H9 (cell line): ENCODE measurements at regions not wholly inside any gene's neighbourhood (a gene's known extent, or its start where the extent isn't known, plus 50 kb on each side); places are given as distances from the start of the nearest gene placed in this dataset.

Source experiments
- DNase-seq: peaks from one replicate; pipeline ENCODE4 v3.0.0-alpha.2; 2017
- H2AFZ ChIP-seq: one replicate; pipeline ENCODE4 v1.6.1; 2013; ENCODE audit warnings: mild to moderate bottlenecking, low read length, control low read depth, moderate library complexity
- H2AK5ac ChIP-seq: 2 replicates; pipeline ENCODE4 v1.6.1; 2013; ENCODE audit warnings: low read length, control low read depth, mixed read lengths; ENCODE audit not compliant: insufficient read length
- H2BK120ac ChIP-seq: one replicate; pipeline ENCODE4 v1.6.1; 2013; ENCODE audit warnings: low read depth, mild to moderate bottlenecking, low read length, control low read depth, inconsistent platforms; ENCODE audit not compliant: poor library complexity, severe bottlenecking
- H2BK12ac ChIP-seq: 2 replicates; pipeline ENCODE4 v1.6.1; 2013; ENCODE audit warnings: low read length, control low read depth, mixed read lengths, low read depth; ENCODE audit not compliant: insufficient read length
- H2BK15ac ChIP-seq: 2 replicates; pipeline ENCODE4 v1.6.1; 2013; ENCODE audit warnings: low read depth, low read length, control low read depth
- H2BK20ac ChIP-seq: one replicate; pipeline ENCODE4 v1.6.1; 2013; ENCODE audit warnings: low read depth, mild to moderate bottlenecking, low read length, control low read depth, inconsistent platforms; ENCODE audit not compliant: poor library complexity, severe bottlenecking
- H2BK5ac ChIP-seq: 2 replicates; pipeline ENCODE4 v1.6.1; 2013; ENCODE audit warnings: low read length, control low read depth, mixed read lengths; ENCODE audit not compliant: insufficient read length
- H3K14ac ChIP-seq: 2 replicates; pipeline ENCODE4 v1.6.1; 2013; ENCODE audit warnings: low read length, control low read depth; ENCODE audit not compliant: insufficient read depth
- H3K18ac ChIP-seq: 2 replicates; pipeline ENCODE4 v1.6.1; 2013; ENCODE audit warnings: low read depth, mild to moderate bottlenecking, mixed read lengths, low read length, control low read depth; ENCODE audit not compliant: insufficient read length
- H3K23ac ChIP-seq: 2 replicates; pipeline ENCODE4 v1.6.1; 2013; ENCODE audit warnings: low read length, control low read depth, mixed read lengths, low read depth; ENCODE audit not compliant: insufficient read length
- H3K23me2 ChIP-seq: 2 replicates; pipeline ENCODE4 v1.6.1; 2013; ENCODE audit warnings: low read depth, mild to moderate bottlenecking, mixed read lengths, low read length, control low read depth; ENCODE audit not compliant: insufficient read length, poor library complexity, severe bottlenecking
- H3K27ac ChIP-seq: 2 replicates; pipeline ENCODE4 v1.5.1; 2013; ENCODE audit warnings: low read length, control low read depth, mixed read lengths, low read depth; ENCODE audit not compliant: insufficient read length
- H3K27me3 ChIP-seq: 2 replicates; pipeline ENCODE4 v1.6.1; 2013; ENCODE audit warnings: low read length, control low read depth, inconsistent platforms; ENCODE audit not compliant: insufficient read depth
- H3K4ac ChIP-seq: 2 replicates; pipeline ENCODE4 v1.6.1; 2013; ENCODE audit warnings: low read depth, mild to moderate bottlenecking, control low read depth, inconsistent platforms, low read length, moderate library complexity
- H3K4me1 ChIP-seq: 2 replicates; pipeline ENCODE4 v1.6.1; 2013; ENCODE audit warnings: low read length, control low read depth, inconsistent platforms; ENCODE audit not compliant: insufficient read depth
- H3K4me2 ChIP-seq: 2 replicates; pipeline ENCODE4 v1.6.1; 2013; ENCODE audit warnings: low read length, control low read depth, mixed read lengths; ENCODE audit not compliant: insufficient read length, insufficient read depth
- H3K56ac ChIP-seq: 2 replicates; pipeline ENCODE4 v1.6.1; 2013; ENCODE audit warnings: low read depth, mild to moderate bottlenecking, mixed read lengths, low read length, control low read depth; ENCODE audit not compliant: insufficient read length
- H3K79me1 ChIP-seq: 2 replicates; pipeline ENCODE4 v1.6.1; 2013; ENCODE audit warnings: low read depth, mild to moderate bottlenecking, moderate library complexity, low read length, control low read depth, inconsistent platforms; ENCODE audit not compliant: insufficient read depth, poor library complexity, severe bottlenecking
- H3K79me2 ChIP-seq: 2 replicates; pipeline ENCODE4 v1.6.1; 2013; ENCODE audit warnings: low read length, control low read depth, inconsistent platforms; ENCODE audit not compliant: insufficient read depth
- H3K9ac ChIP-seq: 2 replicates; pipeline ENCODE4 v1.6.1; 2013; ENCODE audit warnings: low read length, control low read depth, mixed read lengths; ENCODE audit not compliant: insufficient read length; ENCODE audit errors: extremely low read depth
- H3K9me3 ChIP-seq: one replicate; pipeline ENCODE4 v1.6.1; 2013; ENCODE audit warnings: low read depth, low read length, inconsistent platforms; ENCODE audit not compliant: control insufficient read depth
- H3T11ph ChIP-seq: one replicate; pipeline ENCODE4 v1.6.1; 2013; ENCODE audit warnings: mild to moderate bottlenecking, low read length, control low read depth, inconsistent platforms
- H4K20me1 ChIP-seq: one replicate; pipeline ENCODE4 v1.6.1; 2013; ENCODE audit not compliant: control insufficient read depth, insufficient read length, insufficient read depth
- H4K5ac ChIP-seq: 2 replicates; pipeline ENCODE4 v1.6.1; 2013; ENCODE audit warnings: low read depth, mild to moderate bottlenecking, mixed read lengths, low read length, control low read depth; ENCODE audit not compliant: insufficient read length
- H4K8ac ChIP-seq: replicated peaks from 2 replicates; pipeline ENCODE4 v1.6.1; 2013; ENCODE audit warnings: low read length, control low read depth, mixed read lengths, low read depth; ENCODE audit not compliant: insufficient read length
- H4K91ac ChIP-seq: 2 replicates; pipeline ENCODE4 v1.6.1; 2013; ENCODE audit warnings: low read depth, mild to moderate bottlenecking, moderate library complexity, mixed read lengths, low read length, control low read depth; ENCODE audit not compliant: insufficient read length
- H3K27ac Mint-ChIP-seq, 3 experiments: 2 replicates in 2 of 3; 3 replicates in 1 of 3; pipeline ENCODE4 v1.8.0; 2020 to 2021; ENCODE audit warnings: mixed read lengths in 3 of 3, mild to moderate bottlenecking in 1 of 3, moderate library complexity in 1 of 3
- H3K27me3 Mint-ChIP-seq: 2 replicates; pipeline ENCODE4 v1.8.0; 2021; ENCODE audit warnings: low read depth, mild to moderate bottlenecking, moderate library complexity, mixed read lengths
- H3K36me3 Mint-ChIP-seq, 3 experiments: 2 replicates in 2 of 3; 3 replicates in 1 of 3; pipeline ENCODE4 v1.8.0; 2020 to 2021; ENCODE audit warnings: low read depth in 3 of 3, mixed read lengths in 3 of 3; ENCODE audit not compliant: insufficient read depth in 1 of 3
- H3K4me1 Mint-ChIP-seq, 2 experiments: 2 replicates each; pipeline ENCODE4 v1.8.0; 2020; ENCODE audit warnings: mixed read lengths in 2 of 2
- H3K4me3 Mint-ChIP-seq, 2 experiments: 2 replicates in 1 of 2; 3 replicates in 1 of 2; pipeline ENCODE4 v1.8.0; 2020 to 2021; ENCODE audit warnings: mild to moderate bottlenecking in 2 of 2, mixed read lengths in 2 of 2, moderate library complexity in 1 of 2
- H3K9me3 Mint-ChIP-seq, 2 experiments: 2 replicates in 1 of 2; 3 replicates in 1 of 2; pipeline ENCODE4 v1.8.0; 2020; ENCODE audit warnings: mild to moderate bottlenecking in 2 of 2, mixed read lengths in 2 of 2, moderate library complexity in 1 of 2
- WGBS: extraction: QIAGEN DNeasy Blood & Tissue Kit; methylation state at CpG from one replicate; pipeline ENCODE4 v1.1.7; 2013; ENCODE audit warnings: missing lambda C conversion rate, low lambda C conversion rate, mixed read lengths; ENCODE audit not compliant: insufficient read length; ENCODE audit errors: extremely low coverage; 5-methylcytosine and 5-hydroxymethylcytosine counted together
- TF ChIP-seq, protein P1 (sequence below): fragments of 200-600 bp; sonication (generic); conservative IDR thresholded peaks from 3 replicates; pipeline ENCODE4 v1.8.0; 2021; ENCODE audit warnings: antibody characterized with exemption, mild to moderate bottlenecking

DNA sequence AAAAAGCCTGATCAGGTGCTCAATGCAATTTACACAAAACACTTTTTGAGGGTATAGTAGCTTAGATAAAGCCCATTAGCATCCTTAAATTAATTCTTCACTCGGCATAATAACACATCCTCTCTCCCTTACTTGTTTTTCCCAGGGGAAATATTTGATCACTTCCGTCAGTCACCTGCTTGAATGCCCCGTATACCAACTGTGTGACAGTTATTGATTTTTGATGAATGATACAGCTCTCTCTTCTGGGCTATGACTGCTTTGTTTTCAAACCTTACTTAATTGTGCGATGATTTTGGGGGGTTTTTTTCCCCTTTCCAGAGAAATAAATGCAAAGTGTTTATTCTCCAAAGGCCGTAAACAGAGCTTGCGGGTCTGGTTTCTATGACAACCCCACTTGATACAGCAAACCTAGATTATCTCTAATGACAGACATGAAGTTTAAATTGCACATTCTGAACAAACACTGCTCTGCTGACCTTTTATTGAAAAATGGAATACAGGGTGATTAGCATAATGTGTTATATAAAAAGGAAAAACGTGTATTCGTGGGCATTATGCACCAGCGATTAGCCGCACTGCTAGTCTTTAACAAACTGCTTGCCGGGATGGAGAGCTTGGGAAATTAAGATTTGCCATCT is 78.4 kb upstream of the NANOS1 start:
- no peaks in the 10 kb centered on the region for H3K27me3 ChIP-seq
- no peak overlapping the region for H2BK5ac ChIP-seq
- no peak overlapping the region for H2AFZ ChIP-seq
- Mint-ChIP-seq H3K4me1 (peaks cover 14 to 24% of the 10 kb centered on the region in 2 experiments), H3K27me3 (peaks cover 2% of the 10 kb centered on the region; the same call in 1 of the 2 replicates), H3K9me3 (no peaks in the 10 kb centered on the region), H3K36me3 (no peaks in the 10 kb centered on the region), H3K27ac (no peak overlapping the region), H3K4me3 (no peak overlapping the region)
- no peak overlapping the region for H4K5ac ChIP-seq
- H2BK120ac ChIP-seq, result no peak overlapping the region
- H3K23me2 ChIP-seq, result no peaks in the 10 kb centered on the region
- DNase-seq, result no peak
- H3K4me2 ChIP-seq, result no peak overlapping the region
- H2BK12ac ChIP-seq, result no peak overlapping the region
- no peak overlapping the region for H3K18ac ChIP-seq
- H3T11ph ChIP-seq, result no peak overlapping the region
- no peak overlapping the region for H2BK20ac ChIP-seq
- H3K14ac ChIP-seq, result no peak overlapping the region
- no peaks in the 10 kb centered on the region for H4K20me1 ChIP-seq
- H2AK5ac ChIP-seq, result no peak overlapping the region
- H3K4ac ChIP-seq, result no peak overlapping the region
- no peak overlapping the region for H3K27ac ChIP-seq
- no peak overlapping the region for H3K56ac ChIP-seq
- H4K8ac ChIP-seq, result no peak overlapping the region
- no peak overlapping the region for H3K9ac ChIP-seq
- WGBS, result no CpG with 5 or more reads among the region's 11 CpGs
- H3K23ac ChIP-seq, result no peak overlapping the region
- H3K4me1 ChIP-seq, result no peaks in the 10 kb centered on the region
- H2BK15ac ChIP-seq, result no peak overlapping the region
- H3K79me1 ChIP-seq, result no peaks in the 10 kb centered on the region
- no peaks in the 10 kb centered on the region for H3K79me2 ChIP-seq
- H4K91ac ChIP-seq, result no peak overlapping the region
- TF ChIP-seq, protein P1, sequence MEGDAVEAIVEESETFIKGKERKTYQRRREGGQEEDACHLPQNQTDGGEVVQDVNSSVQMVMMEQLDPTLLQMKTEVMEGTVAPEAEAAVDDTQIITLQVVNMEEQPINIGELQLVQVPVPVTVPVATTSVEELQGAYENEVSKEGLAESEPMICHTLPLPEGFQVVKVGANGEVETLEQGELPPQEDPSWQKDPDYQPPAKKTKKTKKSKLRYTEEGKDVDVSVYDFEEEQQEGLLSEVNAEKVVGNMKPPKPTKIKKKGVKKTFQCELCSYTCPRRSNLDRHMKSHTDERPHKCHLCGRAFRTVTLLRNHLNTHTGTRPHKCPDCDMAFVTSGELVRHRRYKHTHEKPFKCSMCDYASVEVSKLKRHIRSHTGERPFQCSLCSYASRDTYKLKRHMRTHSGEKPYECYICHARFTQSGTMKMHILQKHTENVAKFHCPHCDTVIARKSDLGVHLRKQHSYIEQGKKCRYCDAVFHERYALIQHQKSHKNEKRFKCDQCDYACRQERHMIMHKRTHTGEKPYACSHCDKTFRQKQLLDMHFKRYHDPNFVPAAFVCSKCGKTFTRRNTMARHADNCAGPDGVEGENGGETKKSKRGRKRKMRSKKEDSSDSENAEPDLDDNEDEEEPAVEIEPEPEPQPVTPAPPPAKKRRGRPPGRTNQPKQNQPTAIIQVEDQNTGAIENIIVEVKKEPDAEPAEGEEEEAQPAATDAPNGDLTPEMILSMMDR, result no peak
- no peaks in the 10 kb centered on the region for H3K9me3 ChIP-seq
